ENCODE measurements at regions not wholly inside any gene's neighbourhood (a gene's known extent, or its start where the extent isn't known, plus 50 kb on each side); places are given as distances from the start of the nearest gene placed in this dataset.
"Not testable (repeated sequence)": the region's sequence is repeated elsewhere in the genome, so short reads cannot be mapped to it uniquely, and the experiment has no call there.

- Mint-ChIP-seq H3K4me1 (ENCODE audit: low read depth) (no peaks in the 10 kb centered on the region), H3K36me3 (ENCODE audit: low read depth) (no peaks in the 10 kb centered on the region), H3K27me3 (peaks cover 16% of the 10 kb centered on the region), H3K27ac (no peak overlapping the region), H3K9me3 (no peaks in the 10 kb centered on the region), H3K4me3 (no peak overlapping the region)
Observed at GRCh38 chr1:178665579-178665978, 59.5 kb upstream of the RALGPS2 start.

- H3K36me3 Mint-ChIP-seq (ENCODE audit: low read depth); H3K4me3 Mint-ChIP-seq; H3K4me1 Mint-ChIP-seq (ENCODE audit: low read depth); H3K27ac Mint-ChIP-seq; H3K9me3 Mint-ChIP-seq: not testable (repeated sequence)
- H3K27me3 Mint-ChIP-seq = peaks cover 16% of the 10 kb centered on the region
Observed at GRCh38 chr1:178666891-178667290, 58.2 kb upstream of the RALGPS2 start.

GRCh38 chr1:178672434-178672833 is 52.6 kb upstream of the RALGPS2 start:
- H3K4me3 Mint-ChIP-seq = no peak overlapping the region

GRCh38 chr1:178674559-178674958 is 50.5 kb upstream of the RALGPS2 start:
- not testable (repeated sequence) for H3K27me3 Mint-ChIP-seq; H3K4me3 Mint-ChIP-seq; H3K9me3 Mint-ChIP-seq; H3K4me1 Mint-ChIP-seq (ENCODE audit: low read depth); H3K36me3 Mint-ChIP-seq (ENCODE audit: low read depth); H3K27ac Mint-ChIP-seq

More at GRCh38 chr1:178672434-178672833, 52.6 kb upstream of the RALGPS2 start:
- peaks cover 5% of the 10 kb centered on the region for H3K27me3 Mint-ChIP-seq
- peaks cover 6% of the 10 kb centered on the region for H3K36me3 Mint-ChIP-seq (ENCODE audit: low read depth)
- no peaks in the 10 kb centered on the region for H3K4me1 Mint-ChIP-seq (ENCODE audit: low read depth)
- peaks cover 4% of the 10 kb centered on the region for H3K9me3 Mint-ChIP-seq
- H3K27ac Mint-ChIP-seq = no peak overlapping the region

Measured in stimulated activated naive CD8-positive, alpha-beta T cell treated with anti-CD3 and anti-CD28 coated beads, Interleukin-15, Interleukin-2, amounts not matched to agents 100 ng/mL and 50 ng/mL, for 24 hours (primary cell).